H1 (cell line): ENCODE measurements at regions not wholly inside any gene's neighbourhood (a gene's known extent, or its start where the extent isn't known, plus 50 kb on each side); places are given as distances from the start of the nearest gene placed in this dataset.

Source experiments
- CTCF ChIA-PET: fragments of 300-600 bp; sonication (Branson Sonifier 250); formaldehyde crosslinking; loops from one replicate; lab custom pipeline; 2021; ENCODE audit not compliant: partially characterized antibody; lab: Charles Lee
- POLR2A ChIA-PET: fragments of 300-600 bp; sonication (Branson Sonifier 250); formaldehyde crosslinking; loops from one replicate; lab custom pipeline; 2021; ENCODE audit warnings: inconsistent platforms; ENCODE audit not compliant: partially characterized antibody; lab: Charles Lee
- DNase-seq, 2 experiments: peaks; one replicate each; pipeline versions ENCODE4 v3.0.0 to v3.0.0-alpha.2; 2010 to 2022; ENCODE audit warnings: low spot score in 2 of 2, low read depth in 1 of 2, mixed read lengths in 1 of 2
- FAIRE-seq: peaks from 2 replicates; lab custom pipeline; 2011; peaks lifted over from hg19 to GRCh38; lab: Jason Lieb, UNC
- H2AFZ ChIP-seq: 2 replicates; pipeline ENCODE4 v1.8.1; 2012; ENCODE audit warnings: low read length, inconsistent platforms
- H2AK5ac ChIP-seq: 2 replicates; pipeline ENCODE4 v1.6.1; 2013; ENCODE audit warnings: low read depth, low read length
- H2BK120ac ChIP-seq: replicated peaks from 2 replicates; pipeline ENCODE3; 2013; ENCODE audit warnings: low read depth, low read length, inconsistent platforms
- H2BK12ac ChIP-seq: 2 replicates; pipeline ENCODE4 v1.6.1; 2013; ENCODE audit warnings: low read depth, low read length
- H2BK15ac ChIP-seq: 2 replicates; pipeline ENCODE4 v1.6.1; 2013; ENCODE audit warnings: low read length
- H2BK20ac ChIP-seq: 2 replicates; pipeline ENCODE4 v1.6.1; 2013; ENCODE audit warnings: low read length
- H2BK5ac ChIP-seq: 2 replicates; pipeline ENCODE4 v1.6.1; 2013; ENCODE audit warnings: low read depth, low read length
- H3K14ac ChIP-seq: 2 replicates; pipeline ENCODE4 v1.6.1; 2013; ENCODE audit warnings: inconsistent platforms; ENCODE audit not compliant: insufficient read length
- H3K18ac ChIP-seq: 2 replicates; pipeline ENCODE4 v1.6.1; 2013; ENCODE audit warnings: low read length; ENCODE audit errors: extremely low read depth
- H3K23ac ChIP-seq: 2 replicates; pipeline ENCODE4 v1.6.1; 2013; ENCODE audit warnings: inconsistent platforms; ENCODE audit not compliant: insufficient read length
- H3K23me2 ChIP-seq: 2 replicates; pipeline ENCODE4 v1.6.1; 2013; ENCODE audit warnings: low read depth, low read length
- H3K27ac ChIP-seq: 2 replicates; pipeline ENCODE4 v1.6.1; 2011; ENCODE audit warnings: low read depth, low read length, inconsistent platforms
- H3K27me3 ChIP-seq, 4 experiments: replicated peaks in 1 of 4; 1 replicate in 1 of 4; 2 replicates in 3 of 4; pipeline versions ENCODE4 v1.6.1 to v1.8.1; 2011 to 2013; ENCODE audit warnings: low read length in 3 of 4, mild to moderate bottlenecking in 3 of 4, inconsistent platforms in 2 of 4, mixed read lengths in 2 of 4, moderate library complexity in 1 of 4; ENCODE audit not compliant: control insufficient read depth in 3 of 4, insufficient read depth in 3 of 4; ENCODE audit errors: extremely low read depth in 1 of 4
- H3K36me3 ChIP-seq, 4 experiments: 2 replicates each; pipeline versions ENCODE4 v1.6.1 to v1.8.1; 2011 to 2013; ENCODE audit warnings: mild to moderate bottlenecking in 4 of 4, low read length in 3 of 4, moderate library complexity in 2 of 4, control low read depth in 1 of 4, inconsistent platforms in 1 of 4; ENCODE audit not compliant: insufficient read depth in 4 of 4, control insufficient read depth in 2 of 4
- H3K4ac ChIP-seq: replicated peaks from 2 replicates; pipeline ENCODE3; 2013; ENCODE audit warnings: low read length, low read depth, mixed read lengths, inconsistent platforms; ENCODE audit not compliant: insufficient read length
- H3K4me1 ChIP-seq, 4 experiments: replicated peaks in 1 of 4; 1 replicate in 1 of 4; 2 replicates in 3 of 4; pipeline versions ENCODE4 v1.6.1 to v1.8.1; 2011 to 2013; ENCODE audit warnings: low read length in 3 of 4, inconsistent platforms in 2 of 4, mixed read lengths in 1 of 4; ENCODE audit not compliant: insufficient read depth in 4 of 4, control insufficient read depth in 3 of 4
- H3K4me2 ChIP-seq, 2 experiments: 2 replicates each; pipeline versions ENCODE4 v1.6.1 to v1.8.1; 2011 to 2013; ENCODE audit warnings: low read depth in 2 of 2, low read length in 2 of 2, control low read depth in 1 of 2, inconsistent platforms in 1 of 2, mild to moderate bottlenecking in 1 of 2; ENCODE audit not compliant: insufficient read depth in 1 of 2
- H3K4me3 ChIP-seq, 4 experiments: fragments of 200-600, 300-600 bp in 1 of 4; sonication (generic), shearing (Covaris generic), sonication (Bioruptor Twin) in 1 of 4; 2 replicates each; pipeline versions ENCODE4 v1.5.1 to v1.8.1; 2011 to 2016; ENCODE audit warnings: low read length in 4 of 4, low read depth in 3 of 4, control low read depth in 2 of 4, inconsistent platforms in 2 of 4, mild to moderate bottlenecking in 2 of 4, mixed read lengths in 1 of 4, moderate library complexity in 1 of 4; ENCODE audit not compliant: insufficient read depth in 2 of 4; ENCODE audit errors: extremely low read depth in 1 of 4
- H3K56ac ChIP-seq: replicated peaks from 2 replicates; pipeline ENCODE3; 2013; ENCODE audit warnings: low read depth, mild to moderate bottlenecking, mixed read lengths, low read length, inconsistent platforms; ENCODE audit not compliant: insufficient read length
- H3K79me1 ChIP-seq: 2 replicates; pipeline ENCODE4 v1.6.1; 2013; ENCODE audit warnings: low read depth, low read length, control low read depth
- H3K79me2 ChIP-seq, 2 experiments: 2 replicates each; pipeline versions ENCODE4 v1.6.1 to v1.8.1; 2012 to 2013; ENCODE audit warnings: low read length in 2 of 2, mild to moderate bottlenecking in 2 of 2, inconsistent platforms in 1 of 2; ENCODE audit not compliant: insufficient read depth in 2 of 2, control insufficient read depth in 1 of 2
- H3K9ac ChIP-seq, 4 experiments: replicated peaks in 1 of 4; 1 replicate in 1 of 4; 2 replicates in 3 of 4; pipeline versions ENCODE4 v1.6.1 to v1.8.1; 2011 to 2013; ENCODE audit warnings: low read depth in 3 of 4, low read length in 3 of 4, control low read depth in 2 of 4, mild to moderate bottlenecking in 2 of 4, moderate library complexity in 2 of 4, inconsistent platforms in 1 of 4; ENCODE audit errors: extremely low read depth in 1 of 4
- H3K9me3 ChIP-seq, 2 experiments: 2 replicates each; pipeline versions ENCODE4 v1.6.1 to v1.8.1; 2012 to 2013; ENCODE audit warnings: mild to moderate bottlenecking in 2 of 2, moderate library complexity in 2 of 2, control low read depth in 1 of 2, inconsistent platforms in 1 of 2, low read depth in 1 of 2, low read length in 1 of 2, mixed read lengths in 1 of 2; ENCODE audit not compliant: insufficient read depth in 2 of 2
- H4K20me1 ChIP-seq, 2 experiments: replicated peaks in 1 of 2; 2 replicates each; pipeline versions ENCODE3 to v1.8.1; 2011 to 2013; ENCODE audit warnings: inconsistent platforms in 2 of 2, low read length in 2 of 2, mild to moderate bottlenecking in 1 of 2; ENCODE audit not compliant: insufficient read depth in 2 of 2, control insufficient read depth in 1 of 2
- H4K5ac ChIP-seq: 2 replicates; pipeline ENCODE4 v1.6.1; 2013; ENCODE audit warnings: low read length, low read depth, mixed read lengths, inconsistent platforms; ENCODE audit not compliant: insufficient read length
- H4K8ac ChIP-seq: 2 replicates; pipeline ENCODE4 v1.8.0; 2013; ENCODE audit warnings: mild to moderate bottlenecking, moderate library complexity, low read length, inconsistent platforms; ENCODE audit not compliant: insufficient read depth; ENCODE audit errors: extremely low read depth
- H4K91ac ChIP-seq: replicated peaks from 2 replicates; pipeline ENCODE3; 2013; ENCODE audit warnings: low read length, mixed read lengths, inconsistent platforms; ENCODE audit not compliant: insufficient read length
- ATF2 ChIP-seq: IDR thresholded peaks from 2 replicates; pipeline ENCODE4 v1.6.1; 2012; ENCODE audit warnings: low read length, inconsistent platforms
- ATF3 ChIP-seq: IDR thresholded peaks from 2 replicates; pipeline ENCODE4 v1.6.1; 2011; ENCODE audit warnings: low read depth, mild to moderate bottlenecking, low read length; ENCODE audit not compliant: insufficient read depth
- CBX8 ChIP-seq: fragments of 300-800, 300-1000 bp; sonication (generic); IDR thresholded peaks from 2 replicates; pipeline ENCODE4 v1.7.1; 2016; ENCODE audit warnings: low read depth, low read length, borderline replicate concordance
- CTCF ChIP-seq, 3 experiments: IDR thresholded peaks; 1 replicate in 2 of 3; 2 replicates in 1 of 3; pipeline versions ENCODE4 v1.5.1 to v1.6.1; 2011; ENCODE audit warnings: low read length in 3 of 3, mild to moderate bottlenecking in 3 of 3, inconsistent platforms in 2 of 3, low read depth in 1 of 3, moderate library complexity in 1 of 3; ENCODE audit not compliant: insufficient read depth in 1 of 3; ENCODE audit errors: control extremely low read depth in 1 of 3
- EZH2 ChIP-seq: fragments of 200-600 bp; sonication (generic); IDR thresholded peaks from 2 replicates; pipeline ENCODE4 v1.7.1; 2012; ENCODE audit warnings: low read depth, mild to moderate bottlenecking, moderate library complexity, low read length, inconsistent platforms; ENCODE audit not compliant: severe bottlenecking
- RFX5 ChIP-seq: IDR thresholded peaks from 2 replicates; pipeline ENCODE4 v1.6.1; 2011; ENCODE audit warnings: low read depth, low read length, improper control_type of control experiment, borderline replicate concordance
- RXRA ChIP-seq: IDR thresholded peaks from 2 replicates; pipeline ENCODE4 v1.6.1; 2011; ENCODE audit warnings: low read depth, mild to moderate bottlenecking, low read length, moderate library complexity; ENCODE audit not compliant: insufficient read depth
- SIN3A ChIP-seq, 2 experiments: IDR thresholded peaks in 1 of 2; conservative IDR thresholded peaks in 1 of 2; 2 replicates each; pipeline ENCODE4 v1.6.1; 2011 to 2012; ENCODE audit warnings: low read length in 2 of 2, improper control_type of control experiment in 1 of 2, low read depth in 1 of 2, mild to moderate bottlenecking in 1 of 2
- SP2 ChIP-seq: IDR thresholded peaks from 2 replicates; pipeline ENCODE4 v1.6.1; 2012; ENCODE audit warnings: mild to moderate bottlenecking, low read length, inconsistent platforms
- WGBS, 2 experiments: shearing (Covaris generic) in 1 of 2; methylation state at CpG; one replicate each; pipeline versions ENCODE4 v1.1.6 to v1.1.7; 2013 to 2015; ENCODE audit warnings: low lambda C conversion rate in 2 of 2, mixed read lengths in 2 of 2, inconsistent platforms in 1 of 2, low coverage in 1 of 2, missing lambda C conversion rate in 1 of 2; ENCODE audit not compliant: insufficient replicate concordance in 2 of 2, insufficient coverage in 1 of 2, insufficient read length in 1 of 2; ENCODE audit errors: extremely low coverage in 1 of 2, missing lambda C conversion rate in 1 of 2; 5-methylcytosine and 5-hydroxymethylcytosine counted together

- H3K36me3 ChIP-seq, result no peaks in the 10 kb centered on the region
- H3K27me3 ChIP-seq, result no peaks in the 10 kb centered on the region
- H2AFZ ChIP-seq, result no peak overlapping the region
- CTCF ChIA-PET, result no interaction called here
- POLR2A ChIA-PET, result no interaction called here
- peaks cover 0 to 5% (median under 1%) of the 10 kb centered on the region in 4 experiments; a peak in 3 of 7 replicates for H3K4me1 ChIP-seq
- H3K14ac ChIP-seq, result no peak overlapping the region
- no peak overlapping the region for H4K8ac ChIP-seq
- H2AK5ac ChIP-seq, result no peak overlapping the region
- H4K5ac ChIP-seq, result no peak overlapping the region
- H2BK5ac ChIP-seq, result no peak overlapping the region
- H3K23ac ChIP-seq, result no peak overlapping the region
- no peak overlapping the region for H2BK20ac ChIP-seq
- no peak overlapping the region for H3K4me3 ChIP-seq
- H2BK15ac ChIP-seq, result no peak overlapping the region
- H3K9ac ChIP-seq, result no peak overlapping the region
- H2BK12ac ChIP-seq, result no peak overlapping the region
- H4K91ac ChIP-seq, result no peak overlapping the region
- no peak overlapping the region for H3K56ac ChIP-seq
- no peak overlapping the region for H3K4ac ChIP-seq
- H3K9me3 ChIP-seq, result no peaks in the 10 kb centered on the region
- H3K18ac ChIP-seq, result no peak overlapping the region
- WGBS, 2 experiments, result 94% methylated on average over 6 of the region's 6 CpGs; no CpG with 5 or more reads in 1 of the 2 experiments
- no peak overlapping the region for H2BK120ac ChIP-seq
- H3K79me2 ChIP-seq, result no peaks in the 10 kb centered on the region
- H3K4me2 ChIP-seq, result no peak overlapping the region
- no peaks in the 10 kb centered on the region for H4K20me1 ChIP-seq
- FAIRE-seq (no peak), DNase-seq (no peak)
- 0 out of 2 replicates have a peak, but pooled peaks cover 2% of the 10 kb centered on the region for H3K23me2 ChIP-seq
- no peak overlapping the region for H3K27ac ChIP-seq
- H3K79me1 ChIP-seq, result no peaks in the 10 kb centered on the region
- TF ChIP-seq ATF2, result no peak
- TF ChIP-seq CBX8, result no peak
- TF ChIP-seq SP2, result no peak
- no peak for TF ChIP-seq RXRA
- no peak for TF ChIP-seq CTCF (IDR thresholded peaks at IDR 0.05; ENCODE audit: control extremely low read depth in 1 of 3, insufficient read depth in 1 of 3, low read depth in 1 of 3, low read length in 3 of 3)
- no peak for TF ChIP-seq EZH2
- TF ChIP-seq SIN3A (conservative IDR thresholded peaks at IDR 0.05 in 1 of 2, IDR thresholded peaks at IDR 0.05 in 1 of 2; ENCODE audit: low read depth in 1 of 2, low read length in 2 of 2), result no peak
- TF ChIP-seq ATF3, result no peak
- TF ChIP-seq RFX5, result no peak
Observed at GRCh38 chr12:105449431-105449830, 118.9 kb downstream of the C12orf75 start.
